ENCODE measurements at regions not wholly inside any gene's neighbourhood (a gene's known extent, or its start where the extent isn't known, plus 50 kb on each side); places are given as distances from the start of the nearest gene placed in this dataset.

GRCh38 chr14:27371868-27372267 is 774.0 kb upstream of the NOVA1 start:
- no peak overlapping the region for H3K4me3 Mint-ChIP-seq (ENCODE audit: low read depth)
- no peaks in the 10 kb centered on the region for H3K4me1 Mint-ChIP-seq (ENCODE audit: low read depth)
- no peaks in the 10 kb centered on the region for H3K27me3 Mint-ChIP-seq (ENCODE audit: low read depth)
- DNase-seq (ENCODE audit: low spot score), result no peak
- peaks cover 28% of the 10 kb centered on the region for H3K9me3 Mint-ChIP-seq
- intact Hi-C loops (cut with micrococcal nuclease), result no loop called here
- no peaks in the 10 kb centered on the region for H3K36me3 Mint-ChIP-seq (ENCODE audit: low read depth)
- H3K27ac Mint-ChIP-seq, result no peak overlapping the region

- no peaks in the 10 kb centered on the region for H3K4me1 Mint-ChIP-seq (ENCODE audit: low read depth)
- peaks cover 35% of the 10 kb centered on the region for H3K9me3 Mint-ChIP-seq
- H3K27ac Mint-ChIP-seq, result no peak overlapping the region
- H3K4me3 Mint-ChIP-seq (ENCODE audit: low read depth), result no peak overlapping the region
- no peaks in the 10 kb centered on the region for H3K27me3 Mint-ChIP-seq (ENCODE audit: low read depth)
- intact Hi-C loops (cut with micrococcal nuclease), result no loop called here
- H3K36me3 Mint-ChIP-seq (ENCODE audit: low read depth), result no peaks in the 10 kb centered on the region
- DNase-seq (ENCODE audit: low spot score), result no peak
Measured at GRCh38 chr14:27372771-27373170, 774.9 kb upstream of the NOVA1 start.

GRCh38 chr14:27384124-27384523 is 786.3 kb upstream of the NOVA1 start:
- DNase-seq (ENCODE audit: low spot score), result no peak
- Mint-ChIP-seq H3K36me3 (ENCODE audit: low read depth) (no peaks in the 10 kb centered on the region), H3K4me3 (ENCODE audit: low read depth) (no peak overlapping the region), H3K4me1 (ENCODE audit: low read depth) (no peaks in the 10 kb centered on the region), H3K9me3 (peaks cover 52% of the 10 kb centered on the region), H3K27ac (no peak overlapping the region), H3K27me3 (ENCODE audit: low read depth) (no peaks in the 10 kb centered on the region)
- intact Hi-C loops (cut with micrococcal nuclease), result no loop called here

GRCh38 chr14:27386391-27386790 is 788.6 kb upstream of the NOVA1 start:
- Mint-ChIP-seq H3K4me1 (ENCODE audit: low read depth) (no peaks in the 10 kb centered on the region), H3K27me3 (ENCODE audit: low read depth) (no peaks in the 10 kb centered on the region), H3K36me3 (ENCODE audit: low read depth) (no peaks in the 10 kb centered on the region), H3K27ac (no peak overlapping the region), H3K4me3 (ENCODE audit: low read depth) (no peak overlapping the region), H3K9me3 (peaks cover 42% of the 10 kb centered on the region)
- intact Hi-C loops (cut with micrococcal nuclease), result no loop called here
- no peak for DNase-seq (ENCODE audit: low spot score)

- intact Hi-C loops (cut with micrococcal nuclease), result no loop called here
- Mint-ChIP-seq H3K36me3 (ENCODE audit: low read depth) (no peaks in the 10 kb centered on the region), H3K4me3 (ENCODE audit: low read depth) (no peak overlapping the region), H3K27me3 (ENCODE audit: low read depth) (no peaks in the 10 kb centered on the region), H3K9me3 (peaks cover 48% of the 10 kb centered on the region), H3K27ac (no peak overlapping the region), H3K4me1 (ENCODE audit: low read depth) (no peaks in the 10 kb centered on the region)
- no peak for DNase-seq (ENCODE audit: low spot score)
Measured at GRCh38 chr14:27387463-27387862, 789.6 kb upstream of the NOVA1 start.

- no peak for DNase-seq (ENCODE audit: low spot score)
- Mint-ChIP-seq H3K4me3 (ENCODE audit: low read depth) (no peak overlapping the region), H3K4me1 (ENCODE audit: low read depth) (no peaks in the 10 kb centered on the region), H3K36me3 (ENCODE audit: low read depth) (no peaks in the 10 kb centered on the region), H3K27ac (no peak overlapping the region), H3K9me3 (peaks cover 57% of the 10 kb centered on the region), H3K27me3 (ENCODE audit: low read depth) (no peaks in the 10 kb centered on the region)
- intact Hi-C loops (cut with micrococcal nuclease), result no loop called here
Measured at GRCh38 chr14:27389402-27389801, 791.6 kb upstream of the NOVA1 start.

GRCh38 chr14:27390155-27390554 is 792.3 kb upstream of the NOVA1 start:
- DNase-seq (ENCODE audit: low spot score), result no peak
- no peaks in the 10 kb centered on the region for H3K4me1 Mint-ChIP-seq (ENCODE audit: low read depth)
- no peaks in the 10 kb centered on the region for H3K27me3 Mint-ChIP-seq (ENCODE audit: low read depth)
- no peaks in the 10 kb centered on the region for H3K36me3 Mint-ChIP-seq (ENCODE audit: low read depth)
- peaks cover 57% of the 10 kb centered on the region for H3K9me3 Mint-ChIP-seq
- H3K4me3 Mint-ChIP-seq (ENCODE audit: low read depth), result no peak overlapping the region
- no peak overlapping the region for H3K27ac Mint-ChIP-seq
- intact Hi-C loops (cut with micrococcal nuclease), result no loop called here

- H3K27me3 Mint-ChIP-seq (ENCODE audit: low read depth), result no peaks in the 10 kb centered on the region
- H3K27ac Mint-ChIP-seq, result no peak overlapping the region
- no peak for DNase-seq (ENCODE audit: low spot score)
- H3K9me3 Mint-ChIP-seq, result peaks cover 59% of the 10 kb centered on the region
- intact Hi-C loops (cut with micrococcal nuclease), result no loop called here
- no peaks in the 10 kb centered on the region for H3K4me1 Mint-ChIP-seq (ENCODE audit: low read depth)
- H3K36me3 Mint-ChIP-seq (ENCODE audit: low read depth), result no peaks in the 10 kb centered on the region
- no peak overlapping the region for H3K4me3 Mint-ChIP-seq (ENCODE audit: low read depth)
Measured at GRCh38 chr14:27391331-27391730, 793.5 kb upstream of the NOVA1 start.

GRCh38 chr14:27392153-27392552 is 794.3 kb upstream of the NOVA1 start:
- Mint-ChIP-seq H3K4me1 (ENCODE audit: low read depth) (no peaks in the 10 kb centered on the region), H3K27me3 (ENCODE audit: low read depth) (no peaks in the 10 kb centered on the region), H3K4me3 (ENCODE audit: low read depth) (no peak overlapping the region), H3K27ac (no peak overlapping the region), H3K36me3 (ENCODE audit: low read depth) (no peaks in the 10 kb centered on the region), H3K9me3 (peaks cover 53% of the 10 kb centered on the region)
- intact Hi-C loops (cut with micrococcal nuclease), result no loop called here
- no peak for DNase-seq (ENCODE audit: low spot score)

GRCh38 chr14:27409944-27410343 is 812.1 kb upstream of the NOVA1 start:
- Mint-ChIP-seq H3K4me1 (ENCODE audit: low read depth) (no peaks in the 10 kb centered on the region), H3K27ac (no peak overlapping the region), H3K36me3 (ENCODE audit: low read depth) (no peaks in the 10 kb centered on the region), H3K9me3 (peaks cover 59% of the 10 kb centered on the region), H3K27me3 (ENCODE audit: low read depth) (no peaks in the 10 kb centered on the region), H3K4me3 (ENCODE audit: low read depth) (no peak overlapping the region)
- DNase-seq (ENCODE audit: low spot score), result no peak
- intact Hi-C loops (cut with micrococcal nuclease), result no loop called here

- Mint-ChIP-seq H3K27ac (no peak overlapping the region), H3K4me1 (ENCODE audit: low read depth) (no peaks in the 10 kb centered on the region), H3K9me3 (peaks cover 52% of the 10 kb centered on the region), H3K36me3 (ENCODE audit: low read depth) (no peaks in the 10 kb centered on the region), H3K27me3 (ENCODE audit: low read depth) (no peaks in the 10 kb centered on the region), H3K4me3 (ENCODE audit: low read depth) (no peak overlapping the region)
- intact Hi-C loops (cut with micrococcal nuclease), result no loop called here
- DNase-seq (ENCODE audit: low spot score), result no peak
Measured at GRCh38 chr14:27410981-27411380, 813.1 kb upstream of the NOVA1 start.

GRCh38 chr14:27427796-27428195 is 830.0 kb upstream of the NOVA1 start:
- Mint-ChIP-seq H3K9me3 (peaks cover 51% of the 10 kb centered on the region), H3K4me1 (ENCODE audit: low read depth) (no peaks in the 10 kb centered on the region), H3K4me3 (ENCODE audit: low read depth) (no peak overlapping the region), H3K27me3 (ENCODE audit: low read depth) (no peaks in the 10 kb centered on the region), H3K36me3 (ENCODE audit: low read depth) (no peaks in the 10 kb centered on the region), H3K27ac (no peak overlapping the region)
- DNase-seq (ENCODE audit: low spot score), result no peak
- intact Hi-C loops (cut with micrococcal nuclease), result no loop called here

GRCh38 chr14:27435923-27436670 is 838.3 kb upstream of the NOVA1 start:
- DNase-seq (ENCODE audit: low spot score), result no peak
- Mint-ChIP-seq H3K4me1 (ENCODE audit: low read depth) (no peaks in the 10 kb centered on the region), H3K4me3 (ENCODE audit: low read depth) (no peak overlapping the region), H3K9me3 (peaks cover 44% of the 10 kb centered on the region), H3K36me3 (ENCODE audit: low read depth) (no peaks in the 10 kb centered on the region), H3K27ac (no peak overlapping the region), H3K27me3 (ENCODE audit: low read depth) (no peaks in the 10 kb centered on the region)
- intact Hi-C loops (cut with micrococcal nuclease), result no loop called here

GRCh38 chr14:27484633-27485032 is 886.8 kb upstream of the NOVA1 start:
- Mint-ChIP-seq H3K27ac (no peak overlapping the region), H3K36me3 (ENCODE audit: low read depth) (no peaks in the 10 kb centered on the region), H3K4me3 (ENCODE audit: low read depth) (no peak overlapping the region), H3K9me3 (peaks cover 35% of the 10 kb centered on the region), H3K4me1 (ENCODE audit: low read depth) (no peaks in the 10 kb centered on the region), H3K27me3 (ENCODE audit: low read depth) (no peaks in the 10 kb centered on the region)
- intact Hi-C loops (cut with micrococcal nuclease), result no loop called here
- no peak for DNase-seq (ENCODE audit: low spot score)
